Retina (tissue), 1 donor: ENCODE measurements at regions not wholly inside any gene's neighbourhood (a gene's known extent, or its start where the extent isn't known, plus 50 kb on each side); places are given as distances from the start of the nearest gene placed in this dataset.
"Not testable (repeated sequence)": the region's sequence is repeated elsewhere in the genome, so short reads cannot be mapped to it uniquely, and the experiment has no call there.

Experiments
- DNase-seq: peaks from one replicate; pipeline ENCODE4 v3.0.0-alpha.2; 2016

DNA sequence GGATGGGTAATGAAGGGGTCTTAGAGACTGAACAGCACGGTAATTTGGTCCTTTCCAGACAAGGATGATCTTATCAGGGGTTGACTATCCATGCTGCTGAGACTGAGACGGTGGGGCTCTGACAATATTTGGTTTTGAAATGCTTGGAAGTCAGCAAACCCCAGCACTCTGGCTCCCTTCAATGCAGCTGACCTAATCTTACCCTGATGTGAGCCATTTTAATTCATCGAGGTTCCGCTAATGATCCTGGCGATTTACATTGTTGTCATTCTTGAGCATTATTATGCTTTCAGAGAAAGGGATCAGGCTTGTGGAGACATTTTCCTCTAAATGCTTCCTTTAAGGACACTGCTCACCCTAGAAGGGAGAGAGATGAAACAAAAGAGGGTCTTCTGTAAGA lies 114.6 kb upstream of the BMPER start:
- DNase-seq = no peak

DNA sequence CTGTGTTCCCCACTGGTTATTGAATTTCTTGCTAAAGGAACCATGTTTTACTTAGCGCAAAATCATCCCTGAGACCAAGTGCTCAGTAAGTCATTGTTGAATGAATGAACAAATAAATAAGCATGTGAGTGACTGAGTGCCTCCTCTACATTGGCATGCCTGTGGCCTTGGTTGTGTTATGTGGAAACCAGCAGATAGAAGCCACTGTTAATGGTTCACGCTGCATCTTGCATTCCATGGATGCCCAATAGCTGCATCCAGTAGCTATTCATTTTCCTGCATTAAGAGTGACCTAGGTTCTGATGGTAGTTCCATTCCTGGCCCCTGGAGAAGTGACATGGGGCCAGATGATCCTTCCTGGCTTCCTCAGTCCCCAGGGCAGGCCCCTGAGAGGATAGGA lies 113.3 kb upstream of the BMPER start:
- no peak for DNase-seq

DNA sequence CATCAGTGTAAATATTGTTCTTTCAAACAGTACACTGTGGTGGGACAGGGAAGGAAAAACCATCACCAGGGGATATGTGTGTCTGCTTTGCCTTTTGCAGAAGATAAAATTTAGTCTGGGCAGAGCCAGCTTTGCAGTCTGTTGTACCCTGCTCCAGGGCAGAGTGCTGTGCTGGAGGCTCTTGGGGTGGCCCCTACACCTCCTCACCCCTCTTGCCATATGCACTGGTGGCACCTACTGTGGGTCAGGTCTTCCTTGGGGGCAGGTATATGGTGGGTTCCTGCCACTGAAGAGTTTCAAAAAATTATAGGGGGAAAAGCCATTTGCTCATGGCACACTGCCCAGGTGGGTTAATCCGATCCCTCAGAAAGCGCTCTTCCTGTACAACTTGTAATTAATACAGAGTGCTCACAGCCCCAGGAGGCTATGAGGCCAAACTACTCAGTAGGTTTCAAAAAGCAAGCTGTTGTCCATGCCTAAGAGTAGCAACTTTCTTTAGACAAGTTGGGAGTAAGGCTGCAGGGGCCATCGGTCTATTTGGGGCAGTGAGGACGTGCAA lies 112.7 kb upstream of the BMPER start:
- no peak for DNase-seq

DNA sequence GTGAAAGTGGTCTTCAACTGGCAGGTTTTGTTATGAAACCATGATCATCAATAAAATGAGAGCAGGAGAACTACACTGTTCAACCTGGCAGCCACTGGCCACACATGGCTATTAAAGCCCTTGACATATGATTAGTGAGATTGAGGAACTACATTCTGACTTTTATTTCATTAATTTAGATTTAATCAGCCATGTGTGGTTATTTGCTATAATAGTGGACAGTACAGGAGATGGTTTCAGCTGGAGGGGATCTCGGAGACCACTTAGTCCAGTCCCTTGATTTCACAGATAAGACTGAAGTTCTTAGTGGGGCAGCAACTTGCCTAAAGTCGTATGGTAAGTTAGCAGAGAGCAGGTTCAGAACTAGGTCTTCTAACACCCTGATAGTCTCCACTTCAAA lies 111.7 kb upstream of the BMPER start:
- DNase-seq = no peak

DNA sequence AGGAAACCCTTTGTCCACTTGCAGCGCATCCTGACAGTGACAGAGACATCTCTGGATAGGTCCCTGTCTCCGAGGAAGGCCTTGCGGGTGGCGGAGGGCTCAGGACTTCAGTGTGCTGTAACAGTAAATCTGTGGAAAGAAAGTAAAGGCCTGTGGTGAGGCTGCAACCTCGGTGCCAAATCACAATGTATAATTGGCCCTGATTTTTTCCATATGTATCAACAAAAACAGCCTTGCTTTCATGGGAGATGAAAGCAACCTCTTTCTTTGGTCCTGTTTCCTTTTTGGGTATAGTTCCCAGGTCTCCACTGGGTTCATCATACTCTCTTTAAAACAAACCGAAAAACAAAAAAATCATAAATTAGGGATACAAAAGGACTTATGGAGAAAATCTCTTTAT lies 110.9 kb upstream of the BMPER start:
- DNase-seq = no peak

DNA sequence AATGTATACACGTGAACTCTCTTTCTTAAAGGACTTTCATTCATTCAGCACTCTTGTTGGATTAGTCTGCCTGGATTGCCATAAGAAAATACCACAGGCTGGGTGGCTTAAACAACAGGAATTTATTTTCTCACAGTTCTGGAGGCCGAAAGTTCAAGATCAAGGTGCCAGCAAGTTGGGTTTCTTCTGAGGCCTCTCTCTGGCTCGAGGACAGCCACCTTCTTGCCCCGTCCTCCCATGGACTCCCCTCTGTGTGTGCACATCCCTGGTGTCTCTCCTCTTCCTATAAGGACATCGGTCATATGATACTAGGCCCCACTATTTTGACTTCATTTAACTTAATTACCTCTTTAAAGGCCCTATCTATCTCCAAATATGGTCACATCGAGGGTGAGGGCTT lies 110.4 kb upstream of the BMPER start:
- DNase-seq = no peak

DNA sequence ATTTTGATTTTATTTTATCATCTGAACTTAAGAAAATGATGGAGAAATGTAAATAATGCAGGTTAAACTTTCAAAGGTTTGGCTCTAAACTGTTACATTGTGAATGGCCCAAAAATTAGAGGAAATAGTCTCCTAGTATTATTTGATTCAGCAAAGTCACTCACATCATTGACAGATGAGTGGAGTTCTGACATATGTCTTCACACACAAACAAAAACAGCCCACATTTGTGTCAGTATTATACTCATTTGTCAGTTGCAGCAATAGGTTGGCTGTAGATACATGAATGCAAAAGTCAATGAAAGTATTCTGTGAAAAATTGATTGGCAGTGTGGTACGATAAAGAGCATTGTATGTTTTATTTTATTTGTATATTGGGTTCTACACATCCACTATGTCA lies 108.8 kb upstream of the BMPER start:
- no peak for DNase-seq

DNA sequence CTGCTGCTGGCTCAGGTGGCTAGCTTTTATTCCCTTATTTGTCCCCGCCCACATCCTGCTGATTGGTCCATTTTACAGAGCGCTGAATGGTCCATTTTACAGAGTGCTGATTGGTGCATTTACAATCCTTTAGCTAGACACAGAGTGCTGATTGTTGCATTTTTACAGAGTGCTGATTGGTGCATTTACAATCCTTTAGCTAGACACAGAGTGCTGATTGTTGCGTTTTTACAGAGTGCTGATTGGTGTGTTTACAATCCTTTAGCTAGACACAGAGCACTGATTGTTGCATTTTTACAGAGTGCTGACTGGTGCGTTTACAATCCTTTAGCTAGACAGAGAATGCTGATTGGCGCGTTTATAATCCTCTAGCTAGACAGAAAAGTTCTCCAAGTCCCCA lies 107.8 kb upstream of the BMPER start:
- DNase-seq = not testable (repeated sequence)

DNA sequence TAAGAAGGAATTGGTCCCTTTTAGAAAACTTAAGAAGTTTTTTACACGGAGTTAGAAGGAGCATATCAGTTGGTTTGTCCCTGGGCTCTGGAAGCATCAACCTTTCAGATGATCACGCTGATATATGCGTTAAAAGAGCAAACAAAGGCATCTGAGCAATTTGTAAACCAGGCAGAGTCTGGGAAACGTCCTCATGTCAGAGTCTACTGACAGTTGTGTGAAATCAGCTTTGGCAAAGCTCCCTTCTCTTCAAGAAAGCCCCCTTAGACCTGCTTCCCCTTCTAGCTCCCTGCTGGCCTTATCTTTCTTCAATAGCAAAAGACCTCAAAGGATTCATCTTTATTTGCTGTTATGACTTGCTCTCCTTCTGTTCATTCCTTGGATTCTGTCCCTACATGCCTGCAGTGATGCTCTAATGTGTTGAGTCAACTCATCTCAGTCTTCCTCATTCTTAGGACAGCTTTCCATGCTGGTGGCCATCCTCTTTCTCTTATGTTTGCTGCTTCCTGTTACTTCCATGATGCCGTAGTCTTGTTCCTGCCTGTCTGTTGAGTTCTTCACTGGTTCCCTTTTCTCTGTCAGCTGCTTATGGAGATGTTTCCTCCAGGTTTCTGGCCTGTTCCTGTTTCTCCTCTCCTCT lies 106.5 kb upstream of the BMPER start:
- DNase-seq = no peak

DNA sequence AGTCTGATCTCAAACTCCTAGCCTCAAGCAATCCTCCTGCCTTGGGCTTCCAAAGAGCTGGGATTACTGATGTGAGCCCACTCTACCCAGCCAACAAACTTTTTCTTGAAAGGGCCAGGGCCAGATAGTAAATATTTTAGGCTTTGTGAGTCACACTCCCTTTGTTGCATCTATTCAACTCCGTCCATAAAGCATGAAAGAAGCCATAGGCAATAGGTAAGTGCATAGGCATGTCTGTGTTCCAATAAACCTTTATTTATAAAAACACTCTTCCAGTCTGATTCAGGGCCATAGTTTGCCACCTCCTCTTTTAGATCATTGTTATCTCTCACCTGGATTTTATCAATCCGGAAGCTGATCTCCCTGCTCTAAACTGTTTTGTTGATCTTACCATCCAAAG lies 105.6 kb upstream of the BMPER start:
- no peak for DNase-seq

DNA sequence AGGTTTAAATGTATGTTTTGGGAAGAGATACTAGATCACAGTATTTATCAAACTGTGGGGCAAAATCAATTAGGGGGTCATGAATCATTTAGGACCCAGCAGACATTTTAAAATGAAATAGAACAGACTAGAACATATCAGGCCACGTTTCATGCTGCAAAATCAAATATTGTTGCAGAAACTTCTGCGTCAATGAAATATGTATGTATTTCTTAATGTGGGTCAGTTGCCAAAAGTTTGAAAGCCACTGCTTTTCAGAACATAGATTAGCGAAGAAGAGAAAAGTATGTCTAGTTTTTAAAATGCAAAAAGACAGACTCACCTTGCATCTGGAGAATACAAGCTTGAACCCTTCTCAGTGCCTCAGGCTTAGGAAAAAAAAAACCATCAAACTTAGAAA lies 102.7 kb upstream of the BMPER start:
- no peak for DNase-seq

DNA sequence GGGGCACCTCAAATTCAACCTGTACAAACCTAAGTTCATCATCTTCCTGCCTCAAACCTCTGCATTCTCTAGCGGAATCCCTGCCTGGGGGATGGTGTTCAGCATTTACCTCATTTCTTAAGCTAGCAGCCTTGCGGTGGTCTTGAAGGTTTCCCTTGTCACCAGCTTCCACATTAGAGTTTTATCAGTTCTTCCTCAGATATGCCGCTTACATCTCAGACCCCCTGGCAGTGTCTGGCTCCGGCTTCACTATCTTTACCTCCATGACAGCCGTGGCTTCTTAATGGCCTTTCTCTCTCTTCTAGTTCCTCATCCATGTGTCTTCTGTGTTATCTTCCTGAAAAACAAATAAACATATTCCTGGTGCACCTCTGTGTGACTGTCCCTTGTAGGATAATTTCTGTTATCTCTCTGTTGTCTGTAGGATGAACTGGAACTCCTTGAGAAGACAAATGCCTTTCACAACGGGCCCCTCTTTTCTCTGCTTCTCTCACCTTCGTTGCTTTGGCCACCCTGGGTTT lies 101.1 kb upstream of the BMPER start:
- DNase-seq = no peak

DNA sequence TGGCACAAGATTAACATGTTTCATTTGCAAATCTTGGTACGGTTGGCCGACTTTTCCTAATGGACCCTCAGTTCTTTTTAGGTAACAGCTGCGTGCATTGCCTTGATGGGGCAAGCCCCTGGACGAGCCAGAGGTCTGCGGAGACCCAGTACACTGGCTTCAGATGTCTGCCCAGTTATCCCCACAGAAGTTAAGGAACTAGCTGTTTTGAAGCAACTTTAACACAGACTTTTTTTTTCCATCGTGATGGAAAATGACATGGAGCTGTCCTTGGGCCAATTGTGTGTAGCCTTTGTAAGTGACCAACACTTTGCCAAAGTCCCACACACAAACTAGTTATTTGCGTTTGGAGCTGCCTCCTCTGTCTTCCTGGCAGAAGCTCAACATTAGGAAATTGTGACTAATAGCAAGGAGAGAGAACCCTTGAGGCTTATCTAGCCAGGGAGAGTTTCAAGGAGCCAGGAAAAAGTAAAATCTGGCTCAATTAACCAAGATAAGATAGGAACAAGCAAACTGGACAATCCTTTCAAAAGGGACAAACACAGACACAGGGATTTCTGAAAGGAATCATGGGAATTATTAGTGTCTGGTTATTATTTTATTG lies 99.6 kb upstream of the BMPER start:
- no peak for DNase-seq

DNA sequence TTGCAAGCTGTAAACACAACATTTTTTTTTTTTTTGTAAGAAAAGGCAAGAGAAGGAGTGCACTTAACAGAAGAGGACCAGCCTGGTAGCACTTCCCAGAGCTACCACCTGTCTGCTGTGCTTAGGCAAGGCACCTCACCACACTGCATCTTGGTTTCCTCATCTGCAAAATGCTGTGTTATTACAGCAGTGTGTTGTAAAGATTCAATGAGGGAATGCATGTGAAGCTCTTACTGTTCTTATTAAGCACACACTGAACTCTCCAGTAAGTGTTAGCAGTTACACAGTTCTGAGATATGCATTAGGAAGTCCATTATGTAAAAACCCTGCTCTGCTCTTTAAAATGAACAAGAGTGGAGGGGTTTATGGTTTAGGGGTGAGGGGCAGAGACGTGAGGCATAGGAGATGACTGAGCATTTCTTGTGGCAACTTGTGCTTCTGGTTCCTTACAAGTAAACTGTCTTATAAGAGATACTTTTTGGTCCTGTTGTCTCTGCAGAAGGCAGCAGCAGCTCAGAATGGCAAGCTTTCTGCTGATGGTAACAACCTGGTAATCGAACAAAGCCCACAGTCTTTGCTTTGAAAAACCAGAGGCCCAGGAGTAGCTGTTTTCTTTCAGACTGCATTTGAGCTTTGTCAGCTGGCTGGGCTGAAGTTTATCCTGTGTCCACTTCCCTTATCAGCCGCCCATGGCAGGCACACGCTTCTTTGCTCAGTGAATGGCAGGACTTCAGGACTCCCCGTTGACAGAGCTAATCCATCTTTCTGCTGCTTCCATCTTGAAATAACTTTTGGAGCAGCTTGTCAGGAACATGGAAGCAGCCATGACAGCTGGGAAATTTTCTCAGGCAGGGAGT lies 98.8 kb upstream of the BMPER start:
- no peak for DNase-seq

DNA sequence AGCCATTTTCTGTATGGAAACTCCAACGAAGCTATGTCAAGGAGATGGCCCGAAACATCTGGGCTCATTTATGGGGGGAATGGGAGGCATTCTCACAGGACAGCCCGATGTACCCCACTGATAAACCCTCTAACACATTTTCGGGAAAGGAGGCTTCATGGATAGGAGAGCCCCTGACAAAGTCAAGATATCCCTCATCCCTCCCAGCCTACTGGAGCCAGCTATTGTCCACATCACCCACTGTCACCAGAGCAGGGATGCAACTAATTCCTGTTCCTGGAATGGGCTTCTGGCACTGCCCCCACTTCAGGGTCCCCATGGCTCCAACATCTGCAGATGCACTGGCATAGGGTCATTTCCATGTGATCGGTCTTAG lies 98.2 kb upstream of the BMPER start:
- no peak for DNase-seq

DNA sequence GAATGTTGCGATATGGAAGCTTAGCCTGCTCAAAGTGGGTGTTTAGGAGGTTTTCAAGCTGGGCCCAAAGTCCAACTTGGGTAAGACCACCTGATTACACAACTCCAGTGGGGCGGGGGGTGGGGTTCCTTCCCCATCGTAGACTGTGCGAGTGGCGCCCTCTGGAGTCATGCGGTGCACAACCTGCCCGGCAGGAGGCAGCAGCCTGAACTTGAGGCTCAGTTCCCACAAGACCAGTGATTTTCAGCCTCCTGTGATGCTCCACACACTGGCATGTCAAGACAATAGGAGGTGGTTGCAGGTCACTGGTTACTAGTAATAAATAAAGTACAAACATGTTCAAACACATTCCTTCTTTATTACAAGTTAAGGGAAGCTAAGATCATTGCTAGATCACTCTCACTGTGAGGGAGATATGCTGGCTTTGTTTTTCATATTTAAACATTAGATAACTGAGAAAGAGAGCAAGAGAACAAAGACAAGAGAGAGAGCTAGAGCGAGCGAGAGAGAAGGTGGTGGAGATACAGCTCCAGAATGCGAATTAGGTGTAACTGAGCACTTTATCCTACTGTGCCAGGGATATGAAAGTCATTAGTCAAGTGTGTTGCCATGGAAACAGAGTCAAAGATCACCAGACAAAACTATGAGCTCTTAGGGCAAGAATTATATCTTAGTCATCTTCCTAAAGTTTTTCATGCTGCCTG lies 97.4 kb upstream of the BMPER start:
- DNase-seq = no peak

DNA sequence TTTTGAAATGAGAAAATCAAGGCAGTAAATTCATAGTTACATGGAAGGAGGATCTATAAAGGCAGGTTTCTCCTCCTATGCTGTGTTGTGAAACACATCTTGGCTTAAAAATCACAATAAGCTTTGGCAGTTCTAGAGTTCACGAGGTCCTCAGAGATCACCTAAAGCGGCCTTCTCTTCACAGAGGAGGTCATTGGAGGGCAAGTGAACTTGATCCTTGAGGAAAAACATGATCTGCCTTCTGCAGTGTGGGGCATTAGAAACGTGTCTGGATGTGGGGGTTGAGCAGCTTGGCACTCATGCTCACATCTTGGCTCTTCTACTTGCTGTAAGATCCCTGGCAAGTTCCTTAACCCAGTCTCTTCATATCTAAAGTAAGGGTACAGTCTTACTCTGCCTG lies 96.1 kb upstream of the BMPER start:
- no peak for DNase-seq

DNA sequence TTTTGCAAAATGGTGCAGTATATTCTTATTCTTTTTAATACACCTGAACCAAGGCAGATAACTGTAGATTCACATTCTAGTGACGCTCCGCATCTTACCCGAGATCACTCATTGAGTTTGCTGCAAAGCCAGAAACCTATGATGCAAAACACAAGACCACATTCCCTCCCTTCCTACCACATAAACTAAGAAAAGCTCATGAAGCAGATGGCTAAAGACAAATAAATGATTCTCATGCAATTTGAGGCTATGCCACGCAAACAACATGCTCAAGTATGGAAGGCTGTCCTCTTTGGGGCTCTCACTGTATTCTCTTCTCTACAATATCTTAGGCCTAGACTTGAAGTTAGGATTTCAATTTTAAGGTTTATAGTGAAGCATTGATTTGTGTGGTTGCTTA lies 95.0 kb upstream of the BMPER start:
- no peak for DNase-seq

DNA sequence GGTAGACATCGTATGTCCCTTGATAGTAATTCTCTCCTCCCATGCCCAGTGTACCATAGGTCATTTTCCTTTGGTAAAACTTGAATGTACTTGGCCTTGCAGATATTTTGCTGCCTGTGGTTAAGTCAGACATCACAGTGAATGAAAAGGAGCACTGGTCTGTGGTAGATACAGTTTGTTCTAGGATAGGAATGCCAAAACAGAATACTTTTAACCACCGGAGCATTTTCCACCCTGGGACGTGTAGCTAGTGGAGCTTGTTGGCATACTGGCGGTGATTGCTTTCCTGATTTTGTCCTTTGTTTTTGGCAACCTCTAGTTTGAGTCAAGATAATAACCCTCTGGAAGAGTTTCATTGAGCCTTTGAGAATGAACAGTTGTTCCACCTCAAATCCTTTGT lies 92.0 kb upstream of the BMPER start:
- DNase-seq = no peak

DNA sequence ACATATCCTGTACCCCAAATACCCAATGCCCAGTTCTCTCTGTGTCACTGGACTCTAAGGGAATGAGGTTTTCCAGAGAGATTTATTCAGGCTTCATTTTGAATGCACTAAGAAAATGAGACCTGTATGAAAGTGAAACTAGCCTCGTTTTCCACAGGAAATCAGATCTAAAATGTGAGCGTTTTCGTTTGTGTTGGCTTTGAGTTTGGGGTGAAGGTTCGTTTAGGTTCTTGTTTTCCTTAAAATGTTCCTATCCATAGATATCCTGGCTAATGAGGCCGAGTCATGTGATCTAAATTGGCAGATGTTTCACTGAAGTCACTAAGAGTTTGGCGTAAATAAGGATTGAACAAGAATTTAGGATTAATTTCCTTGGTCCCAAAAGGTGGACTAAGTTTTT lies 90.9 kb upstream of the BMPER start:
- DNase-seq = no peak

DNA sequence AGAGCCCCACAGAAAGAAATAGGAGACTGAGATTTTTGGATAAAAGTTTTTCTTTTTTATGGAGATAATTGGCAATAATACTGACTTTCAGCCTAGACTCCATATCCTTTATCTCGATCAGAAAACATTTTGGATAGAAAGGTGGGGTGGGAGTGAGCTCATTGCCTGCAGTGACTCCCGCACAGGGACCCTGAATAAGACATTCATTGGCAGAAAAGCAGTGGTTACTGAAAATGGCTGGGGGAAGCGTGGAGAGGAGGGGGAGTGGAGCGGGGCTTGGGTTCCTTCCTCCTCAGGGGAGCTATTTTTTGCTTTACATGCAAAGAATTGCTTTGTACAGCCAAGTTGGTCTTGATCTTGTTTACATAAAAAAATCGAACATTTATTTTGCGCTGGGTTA lies 90.4 kb upstream of the BMPER start:
- no peak for DNase-seq

DNA sequence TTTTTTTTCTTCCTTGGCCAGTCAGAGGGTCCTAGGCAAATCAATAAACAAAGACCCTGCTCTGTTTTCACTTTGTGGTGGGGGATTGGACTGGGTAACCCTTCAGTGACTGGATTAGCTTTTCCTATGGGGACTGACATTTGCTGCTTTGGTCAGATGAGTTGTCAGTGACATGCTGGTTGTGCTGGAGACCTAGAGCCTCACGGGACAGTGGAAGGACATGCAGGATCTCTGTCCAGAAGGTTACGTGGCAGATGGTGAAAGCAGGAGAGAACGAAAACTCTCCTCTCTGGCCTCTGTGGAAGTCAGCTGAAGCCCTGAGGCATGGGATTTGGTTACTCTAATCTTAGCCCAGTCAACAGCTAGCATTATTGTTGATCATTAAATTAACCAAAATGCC lies 90.0 kb upstream of the BMPER start:
- DNase-seq = no peak

DNA sequence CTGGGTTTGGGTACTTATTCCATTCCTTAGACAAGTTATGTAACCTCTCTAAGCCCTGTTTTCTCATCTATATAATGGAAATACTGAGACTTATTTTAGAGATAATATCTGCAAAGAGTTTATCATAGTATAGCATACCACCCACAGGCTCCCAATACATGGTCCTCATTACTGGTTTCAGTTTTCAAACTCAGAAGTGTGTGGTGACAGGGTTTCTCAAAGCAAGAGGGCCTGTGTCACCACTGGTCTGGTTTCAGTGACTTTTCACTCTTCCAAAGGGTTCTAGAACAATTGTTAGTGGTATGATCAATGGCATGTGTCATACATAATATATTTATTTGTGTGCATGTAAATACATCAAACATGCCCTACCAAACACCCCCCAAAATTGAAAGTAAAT lies 89.2 kb upstream of the BMPER start:
- no peak for DNase-seq
